GM18951 (cell line): ENCODE measurements at regions not wholly inside any gene's neighbourhood (a gene's known extent, or its start where the extent isn't known, plus 50 kb on each side); places are given as distances from the start of the nearest gene placed in this dataset.
"Not testable (repeated sequence)": the region's sequence is repeated elsewhere in the genome, so short reads cannot be mapped to it uniquely, and the experiment has no call there.

Source experiments
- POLR2A ChIP-seq: IDR thresholded peaks from 4 replicates; pipeline ENCODE4 v1.6.1; 2011; ENCODE audit warnings: mild to moderate bottlenecking; ENCODE audit not compliant: insufficient read length, insufficient read depth; ENCODE audit errors: extremely low read depth
- in situ Hi-C: fragments of 300-500 bp; cut with MboI; formaldehyde crosslinking; loops from one replicate; pipeline ENCODE4 v1.12.0; 2022; ENCODE audit warnings: low sequenced_read_pairs, mixed read lengths, inconsistent platforms; ENCODE audit not compliant: unreplicated experiment

GRCh38 chr10:37067576-37067975, 57.8 kb upstream of the ANKRD30A start:
- no peak for TF ChIP-seq POLR2A
- in situ Hi-C loops = no loop called here

DNA sequence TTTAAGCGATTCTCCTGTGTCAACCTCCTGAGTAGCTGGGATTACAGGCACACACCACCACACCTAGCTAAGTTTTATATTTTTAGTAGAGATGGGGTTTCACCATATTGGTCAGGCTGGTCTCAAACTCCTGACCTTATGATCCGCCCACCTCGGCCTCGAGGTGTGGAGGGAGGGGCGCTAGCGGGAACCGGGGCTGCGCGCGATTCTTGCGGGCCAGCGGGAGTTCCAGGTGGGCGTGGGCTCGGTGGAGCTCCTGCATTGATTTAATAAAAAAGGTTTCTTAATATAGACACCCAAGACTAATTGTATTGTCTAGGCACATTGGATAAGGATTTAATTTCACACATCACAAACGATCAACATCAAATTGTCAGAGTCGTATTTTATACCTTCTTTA, 63.1 kb upstream of the ANKRD30A start:
- in situ Hi-C loops = not testable (repeated sequence)

DNA sequence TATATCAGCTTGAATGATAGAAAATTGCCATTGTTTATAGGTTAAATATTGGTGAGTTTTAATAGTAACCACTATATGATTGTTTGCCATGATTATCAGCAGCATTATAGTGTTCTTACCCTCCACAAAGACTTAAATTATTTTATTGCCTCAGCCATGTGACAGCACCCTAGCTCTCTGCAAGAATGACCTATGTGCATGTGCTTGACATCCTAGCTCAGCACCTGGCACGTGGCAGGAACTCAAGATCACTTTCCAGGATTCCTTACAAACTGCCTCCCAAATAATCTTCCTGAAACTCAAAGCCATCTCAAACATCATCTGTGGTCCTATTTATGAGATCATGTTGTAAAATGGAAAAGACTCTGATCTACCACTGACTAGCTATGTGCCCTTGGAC, 68.1 kb upstream of the ANKRD30A start:
- in situ Hi-C loops = no loop called here
- no peak for TF ChIP-seq POLR2A

GRCh38 chr10:37053476-37053875, 71.9 kb upstream of the ANKRD30A start:
- TF ChIP-seq POLR2A = no peak
- in situ Hi-C loops = no loop called here

DNA sequence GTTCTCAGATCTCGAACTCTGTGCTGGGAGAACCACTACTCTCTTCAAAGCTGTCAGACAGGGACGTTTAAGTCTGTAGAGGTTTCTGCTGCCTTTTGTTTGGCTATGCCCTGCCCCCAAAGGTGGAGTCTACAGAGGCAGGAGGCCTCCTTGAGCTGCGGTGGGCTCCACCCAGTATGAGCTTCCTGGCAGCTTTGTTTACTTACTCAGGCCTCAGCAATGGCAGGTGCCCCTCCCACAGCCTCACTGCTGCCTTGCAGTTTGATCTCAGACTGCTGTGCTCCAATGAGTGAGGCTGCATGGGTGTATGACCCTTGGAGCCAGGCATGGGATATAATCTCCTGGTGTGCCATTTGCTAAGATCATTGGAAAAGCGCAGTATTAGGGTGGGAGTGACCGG, 75.4 kb upstream of the ANKRD30A start:
- in situ Hi-C loops = not testable (repeated sequence)

DNA sequence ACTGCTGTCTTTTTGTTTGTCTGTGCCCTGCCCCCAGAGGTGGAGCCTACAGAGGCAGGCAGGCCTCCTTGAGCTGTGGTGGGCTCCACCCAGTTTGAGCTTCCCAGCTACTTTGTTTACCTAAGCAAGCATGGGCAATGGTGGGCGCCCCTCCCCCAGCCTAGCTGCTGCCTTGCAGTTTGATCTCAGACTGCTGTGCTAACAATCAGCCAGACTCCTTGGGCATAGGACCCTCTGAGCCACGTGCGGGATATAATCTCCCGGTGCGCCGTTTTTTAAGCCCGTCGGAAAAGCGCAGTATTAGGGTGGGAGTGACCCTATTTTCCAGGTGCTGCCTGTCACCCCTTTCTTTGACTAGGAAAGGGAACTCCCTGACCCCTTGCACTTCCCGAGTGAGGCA, 81.1 kb upstream of the ANKRD30A start:
- in situ Hi-C loops = not testable (repeated sequence)

DNA sequence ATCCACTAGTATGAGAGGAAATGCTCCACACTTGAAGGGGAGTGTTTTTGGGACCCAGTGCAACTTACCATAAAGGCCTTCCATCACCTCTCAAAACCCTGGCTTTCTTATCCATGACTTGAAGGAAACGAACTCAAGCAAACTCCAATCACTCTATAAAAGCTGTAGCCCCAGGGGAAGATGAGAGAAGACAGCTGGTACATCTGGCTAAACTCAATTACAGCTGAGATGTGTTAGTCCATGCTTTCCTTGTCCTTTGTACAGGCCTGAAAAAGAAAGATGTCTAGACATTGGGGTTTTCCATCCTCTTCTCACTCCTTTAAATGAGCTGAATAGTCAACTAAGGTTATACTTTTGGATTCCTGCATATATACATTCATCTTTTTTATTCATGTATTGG, 89.5 kb upstream of the ANKRD30A start:
- TF ChIP-seq POLR2A = no peak
- in situ Hi-C loops = no loop called here

DNA sequence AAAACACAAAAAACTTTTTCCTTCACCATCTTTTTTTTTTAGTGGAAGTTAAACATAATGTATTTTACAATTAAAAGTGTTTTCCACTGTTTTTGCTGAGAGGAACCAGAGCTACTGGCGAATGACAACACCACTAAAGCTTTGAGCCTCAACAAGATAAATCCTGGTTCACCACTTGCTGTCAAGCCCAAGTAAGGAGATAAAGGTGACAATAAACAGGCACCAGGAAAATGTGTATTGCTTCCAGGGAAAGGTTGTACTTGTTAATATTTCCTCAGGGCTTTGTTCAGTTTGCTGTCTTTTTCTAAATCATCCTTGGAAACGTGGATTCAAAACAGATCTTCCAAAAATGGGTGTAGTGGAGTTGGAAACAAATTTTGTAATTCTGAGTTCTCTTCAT, 109.9 kb upstream of the ANKRD30A start:
- TF ChIP-seq POLR2A = no peak
- in situ Hi-C loops = no loop called here

DNA sequence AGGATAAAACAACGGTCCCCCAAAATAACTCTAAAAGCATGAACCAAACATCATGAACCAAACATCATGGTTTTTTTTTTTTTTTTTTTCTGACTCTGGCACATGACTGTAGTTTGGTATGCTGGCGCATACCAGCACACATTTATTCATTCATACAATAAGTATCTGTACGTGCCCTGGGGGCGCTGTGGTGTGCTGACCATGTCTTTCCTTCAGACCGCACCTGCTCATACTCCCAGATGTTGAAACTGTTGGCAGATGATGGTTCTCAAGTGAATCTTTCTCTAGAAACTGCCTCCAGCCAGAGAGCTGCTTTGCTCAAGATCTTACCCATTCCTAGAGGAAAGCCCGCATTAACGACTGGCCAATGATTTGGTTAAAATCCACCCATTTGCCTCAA, 114.7 kb upstream of the ANKRD30A start:
- in situ Hi-C loops = no loop called here
- TF ChIP-seq POLR2A = no peak

- in situ Hi-C loops = not testable (repeated sequence)
These were observed 117.1 kb upstream of the ANKRD30A start for GRCh38 chr10:37008276-37008675.

DNA sequence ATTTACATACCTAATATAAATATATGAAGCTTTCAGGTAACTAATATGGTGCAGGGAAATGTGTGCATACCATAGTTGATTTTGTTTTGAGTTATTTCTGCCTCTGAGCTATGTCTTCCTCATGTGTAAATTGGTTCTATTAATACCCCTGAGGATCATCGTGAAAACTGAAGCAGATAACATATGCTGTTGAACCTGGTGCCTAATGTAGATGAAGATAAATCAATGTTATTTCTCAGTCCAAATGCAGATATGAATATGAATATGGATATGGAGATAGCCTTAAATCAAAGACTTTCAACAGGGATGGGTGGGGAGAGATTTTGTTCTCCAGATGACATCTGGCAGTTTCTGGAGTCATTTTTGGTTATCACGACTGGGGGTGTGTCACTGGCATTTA, 122.3 kb upstream of the ANKRD30A start:
- in situ Hi-C loops = no loop called here
- no peak for TF ChIP-seq POLR2A

- in situ Hi-C loops = not testable (repeated sequence)
These were observed 129.6 kb upstream of the ANKRD30A start for GRCh38 chr10:36995806-36996205.

GRCh38 chr10:36994886-36995285, 130.5 kb upstream of the ANKRD30A start:
- TF ChIP-seq POLR2A = no peak
- in situ Hi-C loops = no loop called here

GRCh38 chr10:36989233-36989632, 136.2 kb upstream of the ANKRD30A start:
- TF ChIP-seq POLR2A = no peak
- in situ Hi-C loops = no loop called here

- in situ Hi-C loops = no loop called here
- no peak for TF ChIP-seq POLR2A
These were observed 178.8 kb upstream of the ANKRD30A start for GRCh38 chr10:36946598-36946997.

- in situ Hi-C loops = no loop called here
- no peak for TF ChIP-seq POLR2A
These were observed 181.9 kb upstream of the ANKRD30A start for GRCh38 chr10:36943544-36943943.
